Psoas muscle (tissue), 7 donors: ENCODE measurements at regions not wholly inside any gene's neighbourhood (a gene's known extent, or its start where the extent isn't known, plus 50 kb on each side); places are given as distances from the start of the nearest gene placed in this dataset.

Experiments used
- ATAC-seq, 4 donors: fragments of 200-7000 bp; cut with Tn5 transposase; one replicate each; pipeline ENCODE4 v1.9.1; 2020; ENCODE audit warnings: moderate library complexity in 3 of 4, mild to moderate bottlenecking in 2 of 4
- DNase-seq, 2 donors: peaks; one replicate each; pipeline ENCODE4 v3.0.0-alpha.2; 2020
- H3K27ac ChIP-seq: fragments of 200-600 bp; one replicate; pipeline ENCODE4 v1.8.0; 2022
- H3K27me3 ChIP-seq, 3 donors: fragments of 200-600 bp in 1 of 3; one replicate each; pipeline versions ENCODE4 v1.6.1 to v1.8.0; 2013 to 2022; ENCODE audit warnings: low read length in 2 of 3, mild to moderate bottlenecking in 2 of 3, moderate library complexity in 1 of 3; ENCODE audit not compliant: insufficient read depth in 3 of 3
- H3K36me3 ChIP-seq, 2 donors: fragments of 200-600 bp in 1 of 2; one replicate each; pipeline versions ENCODE4 v1.6.1 to v1.8.0; 2013 to 2022; ENCODE audit warnings: low read depth in 1 of 2, mild to moderate bottlenecking in 1 of 2, moderate library complexity in 1 of 2; ENCODE audit not compliant: insufficient read depth in 1 of 2
- H3K4me1 ChIP-seq: fragments of 200-600 bp; one replicate; pipeline ENCODE4 v1.8.0; 2022
- H3K4me3 ChIP-seq: fragments of 200-600 bp; one replicate; pipeline ENCODE4 v1.8.0; 2022; ENCODE audit warnings: mild to moderate bottlenecking
- H3K9me3 ChIP-seq: fragments of 200-600 bp; one replicate; pipeline ENCODE4 v1.8.0; 2022
- WGBS, 3 donors: extraction: QIAGEN DNeasy Blood & Tissue Kit; methylation state at CpG; one replicate each; pipeline versions ENCODE4 v1.1.6 to v1.1.7; 2013; 5-methylcytosine and 5-hydroxymethylcytosine counted together
- intact Hi-C, 2 donors: fragments of 100-400 bp; cut with DNase I; formaldehyde crosslinking; loops; one replicate each; pipeline versions ENCODE4 v1.11.0 to v1.14.2; 2022
- TF ChIP-seq, protein P1 (sequence below): fragments of 200-600 bp; IDR thresholded peaks from one replicate; pipeline ENCODE4 v1.8.0; 2022; ENCODE audit warnings: antibody characterized with exemption
- donor health status: healthy with polysubstance abuse.
- donor health status: DM: no; HTN: no; CAD: no; lungs with moderate emphysema.
- donor health status: Bipolar disorder and iron deficiency.
- donor health status: healthy.
- donor health status: DM: yes; HTN: yes; CAD: no.
- donor health status: DM: no; HTN: no; CAD: no.
- donor health status: DM: yes; HTN: yes; CAD: no.

DNA sequence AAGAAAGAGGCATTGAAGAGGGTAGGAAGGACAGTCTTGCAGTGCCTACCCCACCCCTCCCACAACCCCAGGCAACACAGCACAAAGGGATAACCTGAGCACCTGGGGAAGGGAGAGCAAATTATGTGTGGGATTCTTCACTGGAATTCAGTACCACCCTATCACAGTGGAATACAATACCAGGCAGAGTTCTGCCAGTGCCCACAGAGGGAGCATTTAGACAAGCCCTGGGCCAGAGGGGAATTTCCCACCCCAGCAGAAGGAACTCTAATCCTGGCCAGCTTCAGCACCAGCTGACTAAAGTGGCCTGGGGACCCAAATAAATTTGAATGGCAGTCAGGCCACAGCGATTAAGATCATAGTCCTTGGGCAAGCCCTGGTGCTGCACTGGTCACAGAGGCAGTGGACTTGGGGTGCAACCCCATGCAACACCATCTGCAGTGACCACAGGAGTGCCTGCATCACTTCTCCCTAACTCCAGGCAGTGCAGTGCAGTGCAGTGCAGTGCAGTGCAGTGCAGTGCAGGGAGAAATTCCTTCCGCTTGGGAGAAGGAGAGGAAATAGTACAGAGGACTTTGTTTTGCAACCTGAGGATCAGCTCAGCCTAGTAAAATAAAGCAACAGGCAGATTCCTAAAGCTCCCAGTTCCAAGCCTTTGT, 147.8 kb upstream of the SRD5A2 start:
- no peak for ATAC-seq
- WGBS, 3 donors, result 73 to 88% (median 78%) methylated on average over 2 of the region's 2 CpGs
- intact Hi-C loops, result no loop called here

DNA sequence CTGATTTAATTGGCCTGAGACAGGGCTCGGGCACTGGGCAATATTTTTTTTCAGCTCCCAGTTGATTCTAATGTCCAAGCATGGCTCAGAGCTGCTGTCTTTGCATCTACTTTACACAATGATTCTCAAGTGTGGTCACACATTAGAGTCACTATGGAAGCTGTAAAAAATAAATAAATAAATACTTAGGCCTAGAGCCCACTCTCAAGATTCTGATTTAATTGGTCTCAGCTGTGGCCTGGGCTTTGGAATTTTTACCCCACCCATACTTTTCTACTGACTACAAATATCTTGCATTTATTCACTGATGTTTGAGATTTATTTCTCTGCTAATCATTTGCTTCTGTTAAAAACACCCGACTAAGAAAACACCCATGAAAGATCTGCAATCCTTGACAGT, 145.7 kb upstream of the SRD5A2 start:
- H3K4me3 ChIP-seq, result no peak overlapping the region
- H3K9me3 ChIP-seq, result no peaks in the 10 kb centered on the region
- H3K36me3 ChIP-seq, result no peaks in the 10 kb centered on the region
- TF ChIP-seq, protein P1, sequence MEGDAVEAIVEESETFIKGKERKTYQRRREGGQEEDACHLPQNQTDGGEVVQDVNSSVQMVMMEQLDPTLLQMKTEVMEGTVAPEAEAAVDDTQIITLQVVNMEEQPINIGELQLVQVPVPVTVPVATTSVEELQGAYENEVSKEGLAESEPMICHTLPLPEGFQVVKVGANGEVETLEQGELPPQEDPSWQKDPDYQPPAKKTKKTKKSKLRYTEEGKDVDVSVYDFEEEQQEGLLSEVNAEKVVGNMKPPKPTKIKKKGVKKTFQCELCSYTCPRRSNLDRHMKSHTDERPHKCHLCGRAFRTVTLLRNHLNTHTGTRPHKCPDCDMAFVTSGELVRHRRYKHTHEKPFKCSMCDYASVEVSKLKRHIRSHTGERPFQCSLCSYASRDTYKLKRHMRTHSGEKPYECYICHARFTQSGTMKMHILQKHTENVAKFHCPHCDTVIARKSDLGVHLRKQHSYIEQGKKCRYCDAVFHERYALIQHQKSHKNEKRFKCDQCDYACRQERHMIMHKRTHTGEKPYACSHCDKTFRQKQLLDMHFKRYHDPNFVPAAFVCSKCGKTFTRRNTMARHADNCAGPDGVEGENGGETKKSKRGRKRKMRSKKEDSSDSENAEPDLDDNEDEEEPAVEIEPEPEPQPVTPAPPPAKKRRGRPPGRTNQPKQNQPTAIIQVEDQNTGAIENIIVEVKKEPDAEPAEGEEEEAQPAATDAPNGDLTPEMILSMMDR, result no peak
- WGBS, 3 donors, result 77 to 85% (median 79%) methylated on average over 2 of the region's 2 CpGs
- no peaks in the 10 kb centered on the region for H3K27me3 ChIP-seq
- intact Hi-C loops, result no loop called here
- no peak for ATAC-seq
- no peak for DNase-seq
- no peak overlapping the region for H3K27ac ChIP-seq
- H3K4me1 ChIP-seq, result no peaks in the 10 kb centered on the region

More for the DNA sequence above, 147.8 kb upstream of the SRD5A2 start:
- peaks cover 4% of the 10 kb centered on the region for H3K9me3 ChIP-seq
- H3K36me3 ChIP-seq, result no peaks in the 10 kb centered on the region
- no peak overlapping the region for H3K27ac ChIP-seq
- no peaks in the 10 kb centered on the region for H3K4me1 ChIP-seq
- H3K27me3 ChIP-seq, result no peaks in the 10 kb centered on the region
- H3K4me3 ChIP-seq, result no peak overlapping the region
- TF ChIP-seq, protein P1, result no peak
- no peak for DNase-seq

DNA sequence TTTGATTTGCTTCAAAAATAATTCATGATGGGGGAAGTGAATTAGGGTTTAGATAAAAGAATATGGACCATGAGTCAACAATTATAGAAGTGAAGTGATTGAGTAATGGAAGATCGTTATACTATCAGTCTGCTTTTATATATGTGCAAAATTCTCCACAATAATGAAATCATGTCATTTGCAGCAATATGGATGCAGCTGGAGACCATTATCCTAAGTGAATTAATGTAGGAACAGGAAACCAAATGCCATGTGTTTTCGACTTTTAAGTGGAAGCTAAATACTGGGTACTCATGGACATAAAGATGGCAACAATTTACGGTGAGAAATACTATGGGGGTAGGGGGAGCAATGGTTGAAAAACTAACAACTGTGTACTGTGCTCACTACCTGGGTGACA, 144.7 kb upstream of the SRD5A2 start:
- 71 to 80% (median 80%) methylated on average over 3 of the region's 3 CpGs for WGBS, 3 donors
- Histone ChIP-seq H3K4me1 (no peaks in the 10 kb centered on the region), H3K9me3 (no peaks in the 10 kb centered on the region), H3K36me3 (no peaks in the 10 kb centered on the region), H3K27ac (no peak overlapping the region), H3K27me3 (no peaks in the 10 kb centered on the region), H3K4me3 (no peak overlapping the region)
- TF ChIP-seq, protein P1, result no peak
- intact Hi-C loops, result no loop called here
- ATAC-seq, result no peak
- no peak for DNase-seq

DNA sequence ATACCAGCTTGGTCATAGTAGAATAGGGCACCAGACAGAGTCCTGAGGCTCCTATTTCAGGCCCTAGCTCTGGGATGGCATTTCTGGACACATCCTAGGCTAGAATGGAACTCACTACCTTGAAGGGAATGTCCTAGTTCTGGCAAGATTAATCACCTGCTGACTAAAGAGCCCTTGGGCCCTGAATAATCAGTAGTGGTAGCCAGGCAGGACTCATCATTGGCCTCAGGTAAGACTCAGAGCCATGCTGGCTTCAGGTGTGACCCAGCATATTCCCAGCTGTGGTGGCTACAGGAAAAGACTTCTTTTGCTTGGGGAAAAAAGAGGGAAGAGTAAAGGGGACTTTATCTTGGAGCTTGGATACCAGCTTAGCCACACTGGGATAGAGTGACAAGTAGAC, 131.0 kb upstream of the SRD5A2 start:
- Histone ChIP-seq H3K9me3 (no peaks in the 10 kb centered on the region), H3K4me1 (no peaks in the 10 kb centered on the region), H3K27me3 (no peaks in the 10 kb centered on the region), H3K4me3 (no peak overlapping the region), H3K36me3 (no peaks in the 10 kb centered on the region), H3K27ac (no peak overlapping the region)
- no peak for DNase-seq
- intact Hi-C loops, result no loop called here
- TF ChIP-seq, protein P1, result no peak
- ATAC-seq, result no peak

DNA sequence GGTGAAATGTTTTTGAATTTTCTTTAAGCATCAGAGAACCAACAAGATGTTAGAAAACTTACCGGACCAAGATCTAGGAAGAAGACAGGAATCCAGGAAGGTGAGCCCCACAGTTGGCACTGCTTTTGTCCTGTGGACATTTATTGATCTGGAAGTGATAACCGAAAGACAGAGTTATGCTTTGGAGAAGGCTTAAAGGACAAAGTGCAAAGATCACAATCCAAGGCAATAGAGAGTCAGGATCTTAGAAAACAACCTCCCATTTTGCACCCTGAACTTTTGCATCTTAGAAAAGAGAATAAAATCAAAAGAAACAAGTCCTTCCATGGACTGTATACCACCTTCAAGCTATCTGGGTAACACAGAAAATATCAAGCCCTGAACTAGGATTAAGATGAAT, 129.4 kb upstream of the SRD5A2 start:
- TF ChIP-seq, protein P1, result no peak

More for the DNA sequence above, 129.4 kb upstream of the SRD5A2 start:
- no peaks in the 10 kb centered on the region for H3K9me3 ChIP-seq
- H3K36me3 ChIP-seq, result no peaks in the 10 kb centered on the region
- DNase-seq (no peak), ATAC-seq (no peak)
- no peak overlapping the region for H3K27ac ChIP-seq
- no peak overlapping the region for H3K4me3 ChIP-seq
- intact Hi-C loops, result no loop called here
- H3K4me1 ChIP-seq, result no peaks in the 10 kb centered on the region
- 84 to 90% (median 88%) methylated on average over 2 of the region's 2 CpGs for WGBS, 3 donors
- H3K27me3 ChIP-seq, result no peaks in the 10 kb centered on the region
